CD14-positive monocyte (primary cell): ENCODE measurements at regions not wholly inside any gene's neighbourhood (a gene's known extent, or its start where the extent isn't known, plus 50 kb on each side); places are given as distances from the start of the nearest gene placed in this dataset.
A peak's percentile ranks its signal among the peaks of the same experiment; 100 is the strongest.

Experiments used
- DNase-seq, 3 donors: peaks; one replicate each; pipeline ENCODE4 v3.0.0-alpha.2; 2011 to 2022
- H2AFZ ChIP-seq: 2 replicates; pipeline ENCODE4 v1.6.0; 2012; ENCODE audit warnings: mild to moderate bottlenecking, low read depth, low read length, inconsistent platforms; ENCODE audit not compliant: insufficient read depth, poor library complexity, severe bottlenecking
- H3K27ac ChIP-seq, 2 donors: 1 replicate in 1 of 2; 2 replicates in 1 of 2; pipeline ENCODE4 v1.5.1; 2012 to 2013; ENCODE audit warnings: low read length in 2 of 2, control low read depth in 1 of 2, inconsistent platforms in 1 of 2, low read depth in 1 of 2, mild to moderate bottlenecking in 1 of 2
- H3K27me3 ChIP-seq, 2 donors: one replicate each; pipeline versions ENCODE4 v1.6.0 to v1.6.1; 2011 to 2013; ENCODE audit warnings: low read length in 2 of 2; ENCODE audit not compliant: control insufficient read depth in 2 of 2, insufficient read depth in 2 of 2
- H3K36me3 ChIP-seq, 2 donors: replicated peaks in 1 of 2; 1 replicate in 1 of 2; 2 replicates in 1 of 2; pipeline versions ENCODE4 v1.5.1 to v1.6.1; 2012 to 2013; ENCODE audit warnings: low read length in 2 of 2, control low read depth in 1 of 2, inconsistent platforms in 1 of 2, mild to moderate bottlenecking in 1 of 2; ENCODE audit not compliant: insufficient read depth in 2 of 2, control insufficient read depth in 1 of 2
- H3K4me1 ChIP-seq, 2 donors: 1 replicate in 1 of 2; 2 replicates in 1 of 2; pipeline versions ENCODE4 v1.5.1 to v1.6.1; 2012 to 2013; ENCODE audit warnings: low read length in 2 of 2, control low read depth in 1 of 2, inconsistent platforms in 1 of 2, mild to moderate bottlenecking in 1 of 2, moderate library complexity in 1 of 2; ENCODE audit not compliant: insufficient read depth in 2 of 2, control insufficient read depth in 1 of 2
- H3K4me2 ChIP-seq: replicated peaks from 2 replicates; pipeline ENCODE3; 2012; ENCODE audit warnings: low read length, moderate library complexity, mild to moderate bottlenecking; ENCODE audit not compliant: poor library complexity, severe bottlenecking; ENCODE audit errors: extremely low read depth
- H3K4me3 ChIP-seq, 3 experiments: fragments of 200-600 bp in 1 of 3; sonication (generic) in 1 of 3; replicated peaks in 1 of 3; 1 replicate in 2 of 3; 2 replicates in 1 of 3; pipeline ENCODE4 v1.5.1; 2011 to 2013; ENCODE audit warnings: low read length in 3 of 3, mild to moderate bottlenecking in 3 of 3, control low read depth in 2 of 3, low read depth in 2 of 3, inconsistent platforms in 1 of 3, moderate library complexity in 1 of 3
- H3K79me2 ChIP-seq: 2 replicates; pipeline ENCODE4 v1.6.0; 2012; ENCODE audit warnings: mild to moderate bottlenecking, control low read depth, inconsistent platforms, low read length, moderate library complexity; ENCODE audit not compliant: insufficient read depth
- H3K9ac ChIP-seq: 2 replicates; pipeline ENCODE4 v1.6.0; 2017; ENCODE audit warnings: low read length, mild to moderate bottlenecking; ENCODE audit not compliant: insufficient read depth, poor library complexity, severe bottlenecking
- H3K9me3 ChIP-seq, 2 donors: replicated peaks in 1 of 2; 1 replicate in 1 of 2; 2 replicates in 1 of 2; pipeline versions ENCODE4 v1.5.1 to v1.6.1; 2012 to 2013; ENCODE audit warnings: low read length in 2 of 2, control low read depth in 1 of 2; ENCODE audit not compliant: control insufficient read depth in 1 of 2, insufficient read depth in 1 of 2
- H4K20me1 ChIP-seq: 2 replicates; pipeline ENCODE4 v1.6.0; 2012; ENCODE audit warnings: mild to moderate bottlenecking, low read length, control low read depth, moderate library complexity; ENCODE audit not compliant: insufficient read depth
- H3K27ac Mint-ChIP-seq, 7 donors: one replicate each; pipeline ENCODE4 v1.8.0; 2020; ENCODE audit warnings: mild to moderate bottlenecking in 7 of 7, mixed read lengths in 7 of 7, moderate library complexity in 6 of 7, inconsistent platforms in 2 of 7
- H3K27me3 Mint-ChIP-seq, 3 donors: one replicate each; pipeline ENCODE4 v1.8.0; 2021 to 2022; ENCODE audit warnings: low read depth in 3 of 3, mild to moderate bottlenecking in 3 of 3, mixed read lengths in 3 of 3, moderate library complexity in 3 of 3, inconsistent platforms in 1 of 3
- H3K36me3 Mint-ChIP-seq, 2 donors: one replicate each; pipeline ENCODE4 v1.8.0; 2020; ENCODE audit warnings: mixed read lengths in 2 of 2, inconsistent platforms in 1 of 2, mild to moderate bottlenecking in 1 of 2
- H3K4me1 Mint-ChIP-seq: one replicate; pipeline ENCODE4 v1.8.0; 2020; ENCODE audit warnings: mild to moderate bottlenecking, mixed read lengths
- H3K4me3 Mint-ChIP-seq, 2 donors: one replicate each; pipeline ENCODE4 v1.8.0; 2020; ENCODE audit warnings: mild to moderate bottlenecking in 2 of 2, mixed read lengths in 2 of 2, moderate library complexity in 1 of 2
- H3K9me3 Mint-ChIP-seq, 7 donors: one replicate each; pipeline ENCODE4 v1.8.0; 2020 to 2022; ENCODE audit warnings: mixed read lengths in 7 of 7, mild to moderate bottlenecking in 6 of 7, moderate library complexity in 6 of 7, inconsistent platforms in 2 of 7
- CTCF ChIP-seq: fragments of 200-600 bp; IDR thresholded peaks from one replicate; pipeline ENCODE4 v1.8.0; 2022; ENCODE audit warnings: antibody characterized with exemption, mild to moderate bottlenecking
- WGBS: methylation state at CpG from one replicate; pipeline ENCODE4 v1.1.5; 2013; ENCODE audit warnings: missing lambda C conversion rate; ENCODE audit not compliant: insufficient coverage; 5-methylcytosine and 5-hydroxymethylcytosine counted together
- intact Hi-C, 2 donors: fragments of 100-400 bp; cut with micrococcal nuclease; formaldehyde crosslinking; loops; one replicate each; pipeline versions ENCODE4 v1.15.0 to v1.15.1; 2023

DNA sequence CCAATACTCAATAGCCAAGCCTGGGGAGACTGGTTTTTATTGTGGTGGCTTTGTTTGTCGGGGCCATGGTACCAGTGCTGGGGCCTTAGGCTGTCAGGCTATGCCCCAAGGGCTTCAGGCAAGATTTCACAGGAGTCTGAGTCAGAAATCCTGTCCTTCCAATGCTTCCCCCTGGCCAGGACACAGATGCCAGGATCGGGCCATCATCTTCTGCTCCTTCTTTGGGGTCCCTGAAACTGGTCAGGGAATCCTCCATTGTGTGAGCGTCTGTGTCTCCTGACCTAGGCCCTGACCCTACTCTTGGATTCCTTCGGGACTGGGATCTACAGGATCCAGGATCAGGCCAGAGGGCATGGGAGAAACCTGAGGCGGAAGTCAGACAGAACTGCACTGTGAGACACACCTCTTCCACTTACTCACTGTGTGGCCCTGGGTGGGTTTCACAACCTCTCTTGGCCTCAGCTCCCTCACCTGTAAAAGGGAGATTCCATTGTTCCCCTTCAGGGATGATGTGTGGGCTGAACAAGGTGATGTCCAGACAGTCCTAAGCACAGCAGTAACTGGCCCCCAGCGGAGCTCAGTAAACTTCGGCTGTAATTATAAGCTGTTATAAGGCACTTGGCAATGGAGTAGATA lies 292.7 kb downstream of the UACA start:
- no peak overlapping the region for H3K9ac ChIP-seq
- H3K4me1 Mint-ChIP-seq, result peaks cover 42% of the 10 kb centered on the region
- intact Hi-C loops, result loop anchor here in 1 of 2 donors (5.0 kb wide), 1 partner anchor 42 kb away; no protein-coding TSS in a partner anchor
- no peaks in the 10 kb centered on the region for H4K20me1 ChIP-seq
- no peak for TF ChIP-seq CTCF
- no peak overlapping the region for H3K27ac ChIP-seq
- peaks cover 28 to 35% of the 10 kb centered on the region in 2 donors for H3K4me1 ChIP-seq
- H3K27ac Mint-ChIP-seq, result no peak overlapping the region
- peaks cover 6 to 20% (median 10%) of the 10 kb centered on the region in 3 donors for H3K27me3 Mint-ChIP-seq
- H3K79me2 ChIP-seq, result no peaks in the 10 kb centered on the region
- H3K36me3 ChIP-seq, result no peaks in the 10 kb centered on the region
- no peaks in the 10 kb centered on the region for H3K9me3 ChIP-seq
- no peak overlapping the region for H3K4me3 Mint-ChIP-seq
- DNase-seq, result no peak
- no peak overlapping the region for H2AFZ ChIP-seq
- H3K4me3 ChIP-seq, result no peak overlapping the region
- H3K36me3 Mint-ChIP-seq, result peaks cover 2 to 11% of the 10 kb centered on the region in 2 donors
- H3K27me3 ChIP-seq, result no peaks in the 10 kb centered on the region
- WGBS, result 89% methylated on average over 4 of the region's 7 CpGs
- no peak overlapping the region for H3K4me2 ChIP-seq
- H3K9me3 Mint-ChIP-seq, result peaks cover 0 to 2% (median 0%) of the 10 kb centered on the region in 7 donors

- peaks cover 7 to 22% (median 10%) of the 10 kb centered on the region in 3 donors for H3K27me3 Mint-ChIP-seq
- H3K27ac Mint-ChIP-seq, result no peak overlapping the region
- H3K36me3 Mint-ChIP-seq, result peaks cover 0 to 9% of the 10 kb centered on the region in 2 donors
- Histone ChIP-seq H3K9me3 (no peaks in the 10 kb centered on the region), H3K27me3 (no peaks in the 10 kb centered on the region), H3K79me2 (no peaks in the 10 kb centered on the region), H3K4me1 (peaks cover 20 to 33% of the 10 kb centered on the region in 2 donors), H2AFZ (no peak overlapping the region), H3K9ac (no peak overlapping the region), H3K27ac (no peak overlapping the region), H3K4me2 (no peak overlapping the region), H4K20me1 (no peaks in the 10 kb centered on the region), H3K36me3 (no peaks in the 10 kb centered on the region), H3K4me3 (no peak overlapping the region)
- intact Hi-C loops, result loop anchor here (5.0 to 10.0 kb wide), 3 partner anchors 42 to 745 kb away; no protein-coding TSS in a partner anchor
- DNase-seq, result no peak
- no peak for TF ChIP-seq CTCF
- WGBS, result 73% methylated on average over 10 of the region's 16 CpGs
- H3K9me3 Mint-ChIP-seq, result peaks cover 0 to 2% (median 0%) of the 10 kb centered on the region in 7 donors
- peak overlapping the region in 1 of 2 donors; percentile 44 for H3K4me3 Mint-ChIP-seq
- peaks cover 34% of the 10 kb centered on the region for H3K4me1 Mint-ChIP-seq
These were observed 293.5 kb downstream of the UACA start for GRCh38 chr15:70469651-70470555.
